GM18873 (cell line): ENCODE measurements at regions not wholly inside any gene's neighbourhood (a gene's known extent, or its start where the extent isn't known, plus 50 kb on each side); places are given as distances from the start of the nearest gene placed in this dataset.
A peak's percentile ranks its signal among the peaks of the same experiment; 100 is the strongest.

Experiments used
- ATAC-seq: cut with Tn5 transposase; IDR thresholded peaks from one replicate; pipeline ENCODE4 v1.9.1; 2021; ENCODE audit warnings: mild to moderate bottlenecking, moderate library complexity, moderate number of reproducible peaks; ENCODE audit not compliant: unreplicated experiment, low FRiP score

DNA sequence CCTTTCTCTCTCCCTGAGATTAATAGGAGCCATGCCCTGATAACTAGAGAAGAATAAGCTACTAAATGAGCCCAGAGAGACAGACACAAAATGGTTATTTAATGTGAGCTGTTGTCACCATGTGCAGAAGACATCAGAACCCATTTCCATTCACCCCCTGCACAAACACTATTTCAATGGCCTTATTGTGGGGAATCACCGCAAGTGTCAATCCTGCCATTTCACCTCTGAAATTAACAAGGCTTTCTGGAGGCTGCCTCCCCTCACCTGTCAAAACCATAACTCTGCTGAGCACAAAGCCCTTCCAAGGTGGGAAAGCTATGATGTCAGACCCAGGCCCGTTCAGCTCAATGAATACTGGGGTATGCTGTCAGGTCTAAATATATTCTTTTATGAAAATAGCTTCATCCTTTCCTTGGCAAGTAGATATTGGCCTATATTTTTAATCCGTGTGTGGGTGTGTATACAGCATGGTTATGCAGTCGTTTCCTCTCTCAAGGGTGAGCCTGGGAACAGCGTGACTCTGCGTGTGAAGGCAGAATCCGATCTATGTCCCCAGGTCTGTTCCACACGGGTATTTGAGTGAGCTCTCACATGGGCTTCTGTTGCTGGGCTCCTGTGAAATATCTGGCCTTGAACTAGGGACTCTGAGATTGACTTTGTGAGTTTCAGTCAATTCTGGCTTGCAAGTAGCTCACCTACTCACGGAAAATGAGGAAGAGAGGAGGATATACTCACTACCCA is 266.3 kb downstream of the FBXW7 start:
- ATAC-seq: no peak

- ATAC-seq: no peak
Observed at GRCh38 chr4:152267811-152268210, 268.1 kb downstream of the FBXW7 start.

- no peak for ATAC-seq
Observed at GRCh38 chr4:152266831-152267480, 268.9 kb downstream of the FBXW7 start.

DNA sequence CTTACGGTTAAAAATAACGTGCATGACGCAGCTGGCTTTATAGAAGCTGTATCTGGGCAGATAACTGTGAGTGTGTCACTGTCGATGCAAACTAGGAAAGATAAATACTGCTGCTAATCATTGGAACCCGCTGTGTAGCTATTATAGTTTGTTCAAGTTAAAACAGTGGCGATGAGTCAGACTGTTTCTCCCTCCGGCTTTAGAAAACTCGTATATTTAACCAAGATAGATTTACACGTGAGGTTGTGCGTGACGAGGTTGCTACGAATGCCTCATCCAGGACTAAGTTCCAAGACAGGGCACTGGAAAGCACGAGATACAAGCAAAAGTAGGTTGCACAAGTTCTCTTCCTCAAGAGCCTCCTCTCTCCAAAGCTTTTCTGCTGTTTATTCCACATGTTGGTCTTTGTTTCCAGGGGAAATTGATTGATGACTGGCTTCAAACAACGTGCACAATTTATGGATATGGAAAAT is 270.7 kb downstream of the FBXW7 start:
- ATAC-seq: no peak

- ATAC-seq: no peak
Observed at GRCh38 chr4:152264106-152264505, 271.8 kb downstream of the FBXW7 start.

DNA sequence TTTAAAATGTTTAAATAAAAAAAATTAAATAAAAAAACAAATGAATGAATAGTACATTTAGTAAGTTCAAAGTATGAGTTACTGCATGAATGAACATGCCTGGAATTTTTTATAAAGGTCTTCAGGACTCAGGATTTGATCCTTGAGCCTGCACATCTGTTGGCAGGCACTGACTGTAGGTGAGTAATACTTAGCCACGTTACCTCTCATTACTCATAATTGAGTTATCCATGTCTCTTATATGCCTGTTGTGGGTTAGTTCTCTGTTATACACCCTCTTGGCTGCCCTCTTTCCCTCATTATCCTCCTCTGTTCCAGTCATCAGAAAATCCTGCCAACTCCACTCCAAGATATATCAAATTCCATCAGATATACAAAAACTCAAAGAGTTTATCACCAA is 276.0 kb downstream of the FBXW7 start:
- ATAC-seq: no peak

DNA sequence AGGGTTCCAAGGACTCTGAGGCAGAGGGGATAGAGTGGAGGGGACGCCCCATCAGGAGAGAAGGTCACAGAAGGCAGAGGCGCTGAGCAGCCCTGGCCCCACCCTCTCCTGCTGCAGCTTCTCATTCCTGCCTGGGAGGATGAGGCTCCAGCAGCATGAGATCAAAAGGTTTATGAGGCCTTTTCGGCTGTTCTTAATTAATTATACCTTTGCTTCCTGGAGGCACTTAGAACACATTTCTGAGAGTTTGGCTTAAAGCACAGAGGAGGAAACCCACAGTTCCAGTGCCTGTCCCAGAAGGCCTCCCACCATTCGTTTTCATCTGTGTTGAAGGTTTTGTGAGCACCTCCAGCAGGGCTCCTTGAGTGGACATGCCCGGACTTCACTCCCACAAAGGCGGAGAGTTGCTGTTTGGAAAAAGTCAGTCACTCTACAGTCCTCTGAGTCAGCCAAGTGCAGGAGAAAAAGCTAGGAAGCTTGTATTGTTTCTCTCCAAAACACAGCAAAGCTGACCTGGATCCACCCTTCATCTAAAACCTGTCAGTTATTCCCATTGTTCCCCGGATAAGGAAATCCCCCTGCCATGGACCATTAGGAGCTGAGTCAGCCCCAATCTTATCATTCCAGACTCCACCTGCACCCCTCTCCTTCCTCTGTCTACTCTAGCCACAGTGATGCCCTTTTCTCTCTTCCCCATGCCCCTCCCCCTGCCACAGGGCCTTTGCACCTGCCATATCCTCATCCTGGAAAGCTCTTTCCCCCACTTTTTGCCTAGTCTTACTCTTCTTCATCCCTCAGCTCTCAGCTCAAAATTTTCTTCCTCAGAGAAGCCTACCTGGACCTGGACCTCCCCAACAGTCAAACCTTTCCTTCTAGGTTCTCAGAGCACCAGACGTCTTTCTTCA is 276.8 kb downstream of the FBXW7 start:
- no peak for ATAC-seq

- ATAC-seq: no peak
Observed at GRCh38 chr4:152258391-152258790, 277.5 kb downstream of the FBXW7 start.

- ATAC-seq: no peak
Observed at GRCh38 chr4:152257601-152258066, 278.3 kb downstream of the FBXW7 start.

DNA sequence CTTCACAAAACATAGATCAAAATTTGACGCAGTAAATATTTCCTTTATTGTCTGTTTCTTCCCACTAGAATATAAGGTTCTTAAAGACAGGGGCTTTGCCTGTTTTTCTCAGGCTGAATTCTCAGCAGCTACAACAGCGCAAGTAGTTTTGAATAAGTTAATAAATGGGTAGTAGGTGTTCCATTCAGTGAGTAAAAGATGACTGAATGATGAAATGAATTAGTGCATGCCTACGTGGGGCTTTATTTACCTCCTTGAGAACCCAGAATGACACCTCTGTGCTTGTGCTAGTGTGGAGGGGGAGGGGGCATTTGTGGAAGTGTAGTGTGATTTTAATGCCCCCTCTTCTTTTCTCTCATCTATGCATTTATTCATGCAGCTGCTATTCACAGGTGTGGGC is 278.9 kb downstream of the FBXW7 start:
- ATAC-seq: no peak

GRCh38 chr4:152255437-152255836 is 280.5 kb downstream of the FBXW7 start:
- peak; percentile 93 for ATAC-seq

DNA sequence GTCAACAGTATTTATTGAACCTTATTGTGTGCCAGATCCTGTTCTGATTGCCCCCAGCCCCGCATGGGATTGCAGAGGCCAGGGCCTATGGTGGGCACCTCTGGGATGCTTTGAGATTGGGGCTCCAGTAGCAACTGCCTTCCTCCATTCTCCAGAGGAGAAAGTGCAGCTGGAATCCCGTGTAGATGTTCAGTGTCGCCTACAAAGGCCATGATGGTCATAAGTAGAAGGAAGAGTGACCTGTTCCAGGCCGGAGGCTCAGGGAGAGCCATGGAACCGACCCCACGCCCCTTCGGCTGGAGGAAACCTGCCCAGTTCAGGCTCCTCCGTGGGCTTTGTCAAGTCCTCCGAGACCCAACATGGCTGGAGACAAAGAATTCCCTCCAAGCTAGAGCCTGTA is 287.5 kb downstream of the FBXW7 start:
- no peak for ATAC-seq

GRCh38 chr4:152247271-152247975 is 288.5 kb downstream of the FBXW7 start:
- no peak for ATAC-seq

DNA sequence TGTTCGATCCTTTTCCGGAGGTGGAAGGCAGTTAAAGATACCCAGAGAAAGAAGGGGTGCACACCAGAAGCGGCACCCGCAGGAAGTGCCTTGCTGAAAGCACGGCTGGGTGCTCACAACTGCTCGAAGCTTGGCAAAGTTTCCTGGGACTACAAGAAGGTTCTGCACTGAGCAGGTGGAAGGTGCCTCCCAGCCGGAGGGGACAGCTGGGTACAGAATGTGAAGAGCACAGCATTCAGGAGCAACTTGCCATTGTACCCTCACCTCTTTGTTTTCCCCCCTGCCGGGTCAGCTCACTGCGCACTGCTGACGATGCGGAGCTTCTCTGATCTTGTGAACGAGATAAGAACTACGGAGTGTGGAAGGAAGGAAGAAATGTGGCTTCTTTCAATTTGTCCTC is 289.2 kb downstream of the FBXW7 start:
- ATAC-seq: no peak

- no peak for ATAC-seq
Observed at GRCh38 chr4:152245680-152246079, 290.2 kb downstream of the FBXW7 start.

GRCh38 chr4:152244659-152245058 is 291.2 kb downstream of the FBXW7 start:
- ATAC-seq: no peak

- no peak for ATAC-seq
Observed at GRCh38 chr4:152243896-152244595, 291.8 kb downstream of the FBXW7 start.

DNA sequence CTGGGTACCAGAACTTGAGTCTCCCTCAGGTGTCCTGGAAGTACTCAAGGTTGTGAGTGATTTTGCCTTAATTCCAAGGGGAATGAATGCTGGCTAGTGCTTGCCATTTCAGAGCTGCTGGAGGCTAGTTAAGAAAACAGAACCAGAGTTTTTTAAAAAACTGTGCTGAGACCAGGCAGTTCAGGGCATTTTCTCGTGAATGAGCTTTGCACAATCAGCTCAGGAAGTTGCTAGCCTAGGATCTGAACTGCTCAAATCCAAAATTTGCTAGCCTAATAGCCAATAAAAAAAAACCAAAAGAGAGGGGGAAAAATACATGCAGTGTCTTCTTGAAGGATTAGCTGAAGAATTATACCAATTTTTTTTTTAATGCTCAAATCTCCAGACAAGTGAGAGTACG is 292.7 kb downstream of the FBXW7 start:
- no peak for ATAC-seq

DNA sequence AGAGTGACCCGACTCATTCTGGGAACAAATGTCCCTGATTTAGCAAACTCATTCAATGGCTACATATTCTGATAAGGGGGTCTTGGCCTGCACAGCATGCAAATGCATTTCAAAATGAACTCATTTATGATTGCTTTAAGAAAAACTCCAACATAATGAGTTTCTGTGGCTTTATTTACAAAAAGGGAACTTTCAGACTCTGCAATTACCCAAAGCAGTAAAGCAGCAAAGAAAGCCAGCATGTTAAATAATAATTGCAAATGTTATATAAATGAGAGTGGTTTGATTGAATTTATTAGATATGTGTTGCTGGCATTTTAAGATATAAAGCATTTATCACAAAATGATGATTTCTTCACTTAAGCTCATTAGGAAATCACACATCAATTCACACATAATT is 295.7 kb downstream of the FBXW7 start:
- no peak for ATAC-seq

GRCh38 chr4:152239216-152239615 is 296.7 kb downstream of the FBXW7 start:
- no peak for ATAC-seq
